Keratinocyte (primary cell): ENCODE measurements at regions not wholly inside any gene's neighbourhood (a gene's known extent, or its start where the extent isn't known, plus 50 kb on each side); places are given as distances from the start of the nearest gene placed in this dataset.

Experiments
- EZH2 ChIP-seq: IDR thresholded peaks from one replicate; pipeline ENCODE4 v1.6.1; 2012; ENCODE audit warnings: inconsistent platforms, mild to moderate bottlenecking, low read length, moderate library complexity
- TF ChIP-seq, protein P1 (sequence below), 3 experiments: IDR thresholded peaks in 1 of 3; conservative IDR thresholded peaks in 1 of 3; optimal IDR thresholded peaks in 1 of 3; 2 replicates in 2 of 3; 3 replicates in 1 of 3; pipeline versions ENCODE3 to v1.5.1; 2011; ENCODE audit warnings: low read length in 3 of 3, mild to moderate bottlenecking in 3 of 3, moderate library complexity in 2 of 3, control low read depth in 1 of 3, inconsistent platforms in 1 of 3; ENCODE audit not compliant: insufficient read depth in 2 of 3; ENCODE audit errors: extremely low read depth in 1 of 3

DNA sequence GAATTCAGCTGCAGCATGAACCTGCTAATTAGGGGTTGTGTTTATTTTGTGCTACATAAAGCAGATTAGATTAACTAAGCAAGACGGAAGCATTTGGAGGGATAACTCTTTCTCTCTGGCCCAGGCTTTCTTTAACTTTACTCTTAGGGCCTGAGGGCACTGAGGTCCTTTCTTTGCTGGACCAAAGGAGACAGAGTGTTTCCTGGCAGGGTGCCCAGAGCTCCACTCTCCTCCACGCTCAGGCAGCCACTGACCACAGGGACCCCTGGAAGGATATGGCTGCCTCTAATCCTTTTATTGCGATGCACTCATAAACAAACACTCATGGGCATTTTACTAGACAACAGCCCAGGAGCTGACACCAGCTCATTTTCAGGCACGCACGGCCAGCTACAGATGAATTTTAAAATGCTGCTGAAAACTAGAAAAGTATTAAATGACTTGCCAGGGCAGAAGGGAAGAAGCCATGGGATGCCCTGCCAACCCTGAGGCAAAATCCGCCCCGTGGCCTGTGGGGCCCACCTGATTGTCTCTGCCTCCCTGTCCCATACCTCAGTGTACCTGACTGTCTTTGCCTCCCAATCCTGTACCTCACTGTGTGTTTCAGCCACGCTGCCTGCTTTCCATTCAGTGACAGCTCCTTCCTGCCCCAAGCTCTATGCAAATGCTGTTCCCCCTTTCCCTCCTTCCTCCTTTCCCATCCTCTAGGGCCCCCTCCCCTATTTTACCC lies 192.6 kb upstream of the NAV2 start:
- TF ChIP-seq, protein P1, sequence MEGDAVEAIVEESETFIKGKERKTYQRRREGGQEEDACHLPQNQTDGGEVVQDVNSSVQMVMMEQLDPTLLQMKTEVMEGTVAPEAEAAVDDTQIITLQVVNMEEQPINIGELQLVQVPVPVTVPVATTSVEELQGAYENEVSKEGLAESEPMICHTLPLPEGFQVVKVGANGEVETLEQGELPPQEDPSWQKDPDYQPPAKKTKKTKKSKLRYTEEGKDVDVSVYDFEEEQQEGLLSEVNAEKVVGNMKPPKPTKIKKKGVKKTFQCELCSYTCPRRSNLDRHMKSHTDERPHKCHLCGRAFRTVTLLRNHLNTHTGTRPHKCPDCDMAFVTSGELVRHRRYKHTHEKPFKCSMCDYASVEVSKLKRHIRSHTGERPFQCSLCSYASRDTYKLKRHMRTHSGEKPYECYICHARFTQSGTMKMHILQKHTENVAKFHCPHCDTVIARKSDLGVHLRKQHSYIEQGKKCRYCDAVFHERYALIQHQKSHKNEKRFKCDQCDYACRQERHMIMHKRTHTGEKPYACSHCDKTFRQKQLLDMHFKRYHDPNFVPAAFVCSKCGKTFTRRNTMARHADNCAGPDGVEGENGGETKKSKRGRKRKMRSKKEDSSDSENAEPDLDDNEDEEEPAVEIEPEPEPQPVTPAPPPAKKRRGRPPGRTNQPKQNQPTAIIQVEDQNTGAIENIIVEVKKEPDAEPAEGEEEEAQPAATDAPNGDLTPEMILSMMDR (optimal IDR thresholded peaks at IDR 0.05 in 1 of 3, IDR thresholded peaks at IDR 0.05 in 1 of 3, conservative IDR thresholded peaks at IDR 0.05 in 1 of 3; ENCODE audit: extremely low read depth in 1 of 3, insufficient read depth in 2 of 3, low read length in 3 of 3), result no peak
- TF ChIP-seq EZH2, result no peak
